CD4-positive, alpha-beta T cell (primary cell): ENCODE measurements at regions not wholly inside any gene's neighbourhood (a gene's known extent, or its start where the extent isn't known, plus 50 kb on each side); places are given as distances from the start of the nearest gene placed in this dataset.

Experiments
- ATAC-seq: fragments of 200-7000 bp; cut with Tn5 transposase; one replicate; pipeline ENCODE4 v1.10.0; 2022; ENCODE audit warnings: mild to moderate bottlenecking; ENCODE audit not compliant: poor library complexity
- CTCF ChIA-PET: fragments of 350-600 bp; sonication (Branson Sonifier 250); formaldehyde crosslinking; loops from one replicate; lab custom pipeline; 2021; ENCODE audit warnings: antibody characterized with exemption, inconsistent platforms; lab: Charles Lee
- POLR2A ChIA-PET: fragments of 350-600 bp; sonication (Branson Sonifier 250); formaldehyde crosslinking; loops from one replicate; lab custom pipeline; 2021; ENCODE audit warnings: antibody characterized with exemption, inconsistent platforms; lab: Charles Lee
- DNase-seq, 14 experiments: peaks; one replicate each; pipeline ENCODE4 v3.0.0-alpha.2; 2013 to 2020; ENCODE audit warnings: mixed read lengths in 2 of 14
- H3K27ac ChIP-seq, 2 donors: one replicate each; pipeline versions ENCODE4 v1.5.1 to v1.7.0; 2013; ENCODE audit warnings: low read length in 2 of 2, low read depth in 1 of 2, mild to moderate bottlenecking in 1 of 2
- H3K27me3 ChIP-seq, 2 experiments: 1 replicate in 1 of 2; 2 replicates in 1 of 2; pipeline versions ENCODE4 v1.6.1 to v1.7.0; 2013; ENCODE audit warnings: low read length in 2 of 2, control low read depth in 1 of 2, mild to moderate bottlenecking in 1 of 2, moderate library complexity in 1 of 2; ENCODE audit not compliant: insufficient read depth in 2 of 2, control insufficient read depth in 1 of 2
- H3K36me3 ChIP-seq: one replicate; pipeline ENCODE4 v1.6.1; 2013; ENCODE audit warnings: low read length, control low read depth; ENCODE audit not compliant: insufficient read depth
- H3K4me1 ChIP-seq: one replicate; pipeline ENCODE4 v1.6.1; 2013; ENCODE audit warnings: low read length, control low read depth; ENCODE audit not compliant: insufficient read depth
- H3K4me3 ChIP-seq: one replicate; pipeline ENCODE4 v1.5.1; 2013; ENCODE audit warnings: mild to moderate bottlenecking, low read length, moderate library complexity
- H3K9me3 ChIP-seq, 2 experiments: 1 replicate in 1 of 2; 2 replicates in 1 of 2; pipeline versions ENCODE4 v1.6.1 to v1.7.0; 2013; ENCODE audit warnings: low read length in 2 of 2, mild to moderate bottlenecking in 2 of 2, control low read depth in 1 of 2, moderate library complexity in 1 of 2; ENCODE audit not compliant: control insufficient read depth in 1 of 2, insufficient read depth in 1 of 2
- H3K27ac Mint-ChIP-seq: one replicate; pipeline ENCODE4 v1.8.0; 2020; ENCODE audit warnings: mixed read lengths
- H3K27me3 Mint-ChIP-seq: one replicate; pipeline ENCODE4 v1.8.0; 2021; ENCODE audit warnings: mixed read lengths
- H3K36me3 Mint-ChIP-seq: one replicate; pipeline ENCODE4 v1.8.0; 2021; ENCODE audit warnings: low read depth, mixed read lengths
- H3K4me1 Mint-ChIP-seq: one replicate; pipeline ENCODE4 v1.8.0; 2021; ENCODE audit warnings: low read depth, mixed read lengths
- H3K4me3 Mint-ChIP-seq: one replicate; pipeline ENCODE4 v1.8.0; 2020; ENCODE audit warnings: mild to moderate bottlenecking, mixed read lengths
- H3K9me3 Mint-ChIP-seq: one replicate; pipeline ENCODE4 v1.8.0; 2020; ENCODE audit warnings: mixed read lengths
- intact Hi-C, 2 experiments: fragments of 100-400 bp; cut with DNase I in 1 of 2; cut with micrococcal nuclease in 1 of 2; formaldehyde crosslinking; loops; one replicate each; pipeline versions ENCODE4 v1.15.1 to v1.9.0; 2023 to 2025; cut with DNase I, micrococcal nuclease
- TF ChIP-seq, protein P1 (sequence below): fragments of 200-600 bp; IDR thresholded peaks from one replicate; pipeline ENCODE4 v1.8.0; 2022; ENCODE audit warnings: antibody characterized with exemption, mild to moderate bottlenecking

DNA sequence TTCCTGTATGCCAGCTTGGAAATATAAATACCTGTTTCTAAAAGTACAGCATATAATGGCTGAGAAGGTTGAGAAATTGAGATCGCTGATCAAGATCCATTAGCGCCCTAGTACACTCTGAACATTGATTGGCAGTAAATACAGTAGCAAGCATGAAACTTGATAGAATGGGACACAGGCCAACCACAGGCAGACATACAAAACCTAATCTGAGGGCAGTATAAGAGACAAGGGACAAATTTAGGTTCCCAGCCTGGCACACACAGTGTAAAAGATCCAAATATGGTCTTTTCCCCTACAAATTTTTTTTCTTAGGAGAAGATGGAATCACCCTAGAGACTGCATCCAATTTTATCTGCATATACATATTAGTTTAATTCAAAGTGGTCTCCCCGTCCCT lies 126.5 kb upstream of the ARHGAP42 start:
- Histone ChIP-seq H3K4me1 (no peaks in the 10 kb centered on the region), H3K4me3 (no peak overlapping the region), H3K36me3 (no peaks in the 10 kb centered on the region), H3K27me3 (no peaks in the 10 kb centered on the region), H3K27ac (no peak overlapping the region), H3K9me3 (no peaks in the 10 kb centered on the region)
- ChIA-PET POLR2A (no interaction called here), CTCF (no interaction called here)
- intact Hi-C loops = no loop called here
- Mint-ChIP-seq H3K4me1 (no peaks in the 10 kb centered on the region), H3K9me3 (no peaks in the 10 kb centered on the region), H3K36me3 (no peaks in the 10 kb centered on the region), H3K27me3 (no peaks in the 10 kb centered on the region), H3K27ac (no peak overlapping the region), H3K4me3 (no peak overlapping the region)
- ATAC-seq (no peak), DNase-seq (no peak)
- TF ChIP-seq, protein P1, sequence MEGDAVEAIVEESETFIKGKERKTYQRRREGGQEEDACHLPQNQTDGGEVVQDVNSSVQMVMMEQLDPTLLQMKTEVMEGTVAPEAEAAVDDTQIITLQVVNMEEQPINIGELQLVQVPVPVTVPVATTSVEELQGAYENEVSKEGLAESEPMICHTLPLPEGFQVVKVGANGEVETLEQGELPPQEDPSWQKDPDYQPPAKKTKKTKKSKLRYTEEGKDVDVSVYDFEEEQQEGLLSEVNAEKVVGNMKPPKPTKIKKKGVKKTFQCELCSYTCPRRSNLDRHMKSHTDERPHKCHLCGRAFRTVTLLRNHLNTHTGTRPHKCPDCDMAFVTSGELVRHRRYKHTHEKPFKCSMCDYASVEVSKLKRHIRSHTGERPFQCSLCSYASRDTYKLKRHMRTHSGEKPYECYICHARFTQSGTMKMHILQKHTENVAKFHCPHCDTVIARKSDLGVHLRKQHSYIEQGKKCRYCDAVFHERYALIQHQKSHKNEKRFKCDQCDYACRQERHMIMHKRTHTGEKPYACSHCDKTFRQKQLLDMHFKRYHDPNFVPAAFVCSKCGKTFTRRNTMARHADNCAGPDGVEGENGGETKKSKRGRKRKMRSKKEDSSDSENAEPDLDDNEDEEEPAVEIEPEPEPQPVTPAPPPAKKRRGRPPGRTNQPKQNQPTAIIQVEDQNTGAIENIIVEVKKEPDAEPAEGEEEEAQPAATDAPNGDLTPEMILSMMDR = no peak

DNA sequence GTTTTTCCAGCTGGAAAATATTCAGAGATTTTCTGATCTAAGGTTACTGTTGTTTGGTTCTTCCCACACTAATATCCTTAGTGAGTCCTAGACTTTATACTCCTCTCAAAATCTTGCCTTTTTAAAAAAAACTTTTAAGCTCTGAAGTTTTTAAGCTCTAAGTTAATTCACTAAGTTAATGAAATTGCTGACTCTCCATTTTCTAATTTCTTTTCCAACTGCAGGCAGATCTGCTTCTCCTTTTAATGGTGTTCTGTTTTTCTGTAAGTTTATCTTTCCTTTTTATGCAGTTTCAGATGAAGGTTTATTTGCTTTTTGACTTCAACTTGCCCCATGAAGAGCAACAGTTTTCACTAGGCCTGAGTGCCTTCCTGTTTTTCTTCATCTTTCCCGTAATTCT lies 125.8 kb upstream of the ARHGAP42 start:
- Mint-ChIP-seq H3K27me3 (no peaks in the 10 kb centered on the region), H3K36me3 (no peaks in the 10 kb centered on the region), H3K4me1 (no peaks in the 10 kb centered on the region), H3K27ac (no peak overlapping the region), H3K4me3 (no peak overlapping the region), H3K9me3 (no peaks in the 10 kb centered on the region)
- Histone ChIP-seq H3K27me3 (no peaks in the 10 kb centered on the region), H3K9me3 (no peaks in the 10 kb centered on the region), H3K27ac (no peak overlapping the region), H3K4me3 (no peak overlapping the region), H3K36me3 (no peaks in the 10 kb centered on the region), H3K4me1 (no peaks in the 10 kb centered on the region)
- ATAC-seq (no peak), DNase-seq (no peak)
- ChIA-PET POLR2A (no interaction called here), CTCF (no interaction called here)
- TF ChIP-seq, protein P1 = no peak
- intact Hi-C loops = no loop called here

DNA sequence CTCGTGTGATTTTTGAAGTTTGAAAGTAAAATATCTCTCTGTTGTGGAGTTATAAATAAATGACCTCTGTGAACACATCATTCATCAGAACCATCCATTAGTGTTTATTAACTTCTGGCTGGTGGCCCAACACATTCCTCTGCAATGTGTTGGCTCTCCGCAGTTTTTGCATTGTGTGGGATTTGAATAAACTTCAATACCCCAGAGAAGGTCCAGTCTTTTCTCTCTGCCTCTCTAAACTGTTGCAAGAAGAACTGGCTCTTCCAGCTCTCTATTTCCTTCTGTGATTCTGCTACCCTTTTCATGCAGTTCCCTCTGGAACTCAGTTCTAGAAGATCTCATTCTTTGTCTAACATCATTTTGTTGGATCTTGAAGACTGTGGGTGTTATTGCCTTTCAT lies 125.0 kb upstream of the ARHGAP42 start:
- H3K36me3 ChIP-seq = no peaks in the 10 kb centered on the region
- TF ChIP-seq, protein P1 = no peak
- H3K4me3 Mint-ChIP-seq = no peak overlapping the region
- no peaks in the 10 kb centered on the region for H3K4me1 Mint-ChIP-seq
- no peak overlapping the region for H3K4me3 ChIP-seq
- no peaks in the 10 kb centered on the region for H3K27me3 ChIP-seq
- H3K27ac ChIP-seq = no peak overlapping the region
- H3K36me3 Mint-ChIP-seq = no peaks in the 10 kb centered on the region
- no peaks in the 10 kb centered on the region for H3K4me1 ChIP-seq
- H3K27ac Mint-ChIP-seq = no peak overlapping the region
- no peaks in the 10 kb centered on the region for H3K9me3 ChIP-seq
- H3K27me3 Mint-ChIP-seq = no peaks in the 10 kb centered on the region
- POLR2A ChIA-PET = no interaction called here
- H3K9me3 Mint-ChIP-seq = peaks cover 2% of the 10 kb centered on the region
- DNase-seq = no peak
- CTCF ChIA-PET = no interaction called here
- no peak for ATAC-seq
- intact Hi-C loops = no loop called here
